IMR-90 (cell line): ENCODE measurements at regions not wholly inside any gene's neighbourhood (a gene's known extent, or its start where the extent isn't known, plus 50 kb on each side); places are given as distances from the start of the nearest gene placed in this dataset.

ENCODE experiments used
- ATAC-seq: fragments of 200-7000 bp; cut with Tn5 transposase; 2 replicates; pipeline ENCODE4 v1.9.1; 2020; ENCODE audit warnings: low read depth, mild to moderate bottlenecking, moderate library complexity
- BruUV-seq: library from RNA; stranded (reverse); fragments of 400-500 nt; replicated peaks from 2 replicates; lab custom pipeline; 2021; lab: Mats Ljungman, UMichigan
- CTCF ChIA-PET: fragments of 300-600 bp; formaldehyde crosslinking; extraction: SDS; loops from one replicate; lab custom pipeline; 2021; ENCODE audit warnings: antibody characterized with exemption; lab: Yijun Ruan, JAX
- POLR2A ChIA-PET: fragments of 300-600 bp; sonication (Branson Sonifier 250); formaldehyde crosslinking; loops from one replicate; lab custom pipeline; 2022; ENCODE audit warnings: antibody characterized with exemption; ENCODE audit not compliant: unreplicated experiment; lab: Charles Lee
- DNase-seq: peaks from one replicate; pipeline ENCODE4 v3.0.0; 2013
- H2AFZ ChIP-seq: replicated peaks from 2 replicates; pipeline ENCODE3; 2013; ENCODE audit warnings: low read length, mild to moderate bottlenecking; ENCODE audit not compliant: poor library complexity
- H2AK5ac ChIP-seq: 2 replicates; pipeline ENCODE4 v1.6.1; 2013; ENCODE audit warnings: low read depth, low read length, inconsistent platforms
- H2AK9ac ChIP-seq: replicated peaks from 2 replicates; pipeline ENCODE3; 2013; ENCODE audit warnings: mild to moderate bottlenecking, low read depth, low read length, moderate library complexity; ENCODE audit not compliant: poor library complexity
- H2BK120ac ChIP-seq: 2 replicates; pipeline ENCODE4 v1.6.1; 2013; ENCODE audit warnings: low read depth, low read length, inconsistent platforms
- H2BK15ac ChIP-seq: 3 replicates; pipeline ENCODE4 v1.6.1; 2013; ENCODE audit warnings: low read depth, low read length, inconsistent platforms
- H2BK20ac ChIP-seq: 2 replicates; pipeline ENCODE4 v1.6.1; 2013; ENCODE audit warnings: low read depth, mild to moderate bottlenecking, inconsistent platforms, low read length, moderate library complexity
- H2BK5ac ChIP-seq: 2 replicates; pipeline ENCODE4 v1.6.1; 2013; ENCODE audit warnings: mild to moderate bottlenecking, low read depth, low read length, inconsistent platforms; ENCODE audit not compliant: poor library complexity, severe bottlenecking
- H3K14ac ChIP-seq: replicated peaks from 2 replicates; pipeline ENCODE4 v1.6.1; 2013; ENCODE audit warnings: low read depth, low read length, inconsistent platforms
- H3K18ac ChIP-seq: 2 replicates; pipeline ENCODE4 v1.6.1; 2013; ENCODE audit warnings: low read depth, low read length, control low read depth
- H3K23ac ChIP-seq: 2 replicates; pipeline ENCODE4 v1.6.1; 2013; ENCODE audit warnings: low read depth, low read length, inconsistent platforms
- H3K27ac ChIP-seq: 2 replicates; pipeline ENCODE4 v1.5.1; 2013; ENCODE audit warnings: mild to moderate bottlenecking, control low read depth, low read length; ENCODE audit not compliant: insufficient read depth
- H3K27me3 ChIP-seq: 2 replicates; pipeline ENCODE4 v1.6.1; 2013; ENCODE audit warnings: low read length; ENCODE audit not compliant: control insufficient read depth, insufficient read depth
- H3K36me3 ChIP-seq: 2 replicates; pipeline ENCODE4 v1.6.1; 2013; ENCODE audit warnings: low read length, mixed read lengths; ENCODE audit not compliant: control insufficient read depth, insufficient read depth
- H3K4ac ChIP-seq: 2 replicates; pipeline ENCODE4 v1.6.1; 2013; ENCODE audit warnings: low read depth, low read length, inconsistent platforms
- H3K4me1 ChIP-seq: 2 replicates; pipeline ENCODE4 v1.6.1; 2013; ENCODE audit warnings: low read length, mixed read lengths; ENCODE audit not compliant: control insufficient read depth, insufficient read depth
- H3K4me2 ChIP-seq: 2 replicates; pipeline ENCODE4 v1.6.1; 2013; ENCODE audit warnings: low read depth, mild to moderate bottlenecking, control low read depth, low read length, moderate library complexity
- H3K4me3 ChIP-seq: 2 replicates; pipeline ENCODE4 v1.5.1; 2013; ENCODE audit warnings: low read depth, mild to moderate bottlenecking, control low read depth, low read length, moderate library complexity; ENCODE audit not compliant: insufficient read depth
- H3K56ac ChIP-seq: 2 replicates; pipeline ENCODE4 v1.6.1; 2013; ENCODE audit warnings: low read length, inconsistent platforms; ENCODE audit not compliant: insufficient read depth; ENCODE audit errors: extremely low read depth
- H3K79me1 ChIP-seq, 2 experiments: 2 replicates each; pipeline ENCODE4 v1.6.1; 2013; ENCODE audit warnings: low read length in 2 of 2, inconsistent platforms in 1 of 2, low read depth in 1 of 2
- H3K9ac ChIP-seq: 2 replicates; pipeline ENCODE4 v1.6.1; 2013; ENCODE audit warnings: low read depth, low read length, control low read depth
- H3K9me1 ChIP-seq: 2 replicates; pipeline ENCODE4 v1.6.1; 2013; ENCODE audit warnings: low read length, inconsistent platforms; ENCODE audit not compliant: insufficient read depth
- H3K9me3 ChIP-seq: 2 replicates; pipeline ENCODE4 v1.6.1; 2013; ENCODE audit warnings: low read length; ENCODE audit not compliant: control insufficient read depth, insufficient read depth
- H4K20me1 ChIP-seq: 2 replicates; pipeline ENCODE4 v1.6.1; 2013; ENCODE audit warnings: low read length, inconsistent platforms; ENCODE audit not compliant: insufficient read depth
- H4K5ac ChIP-seq: 2 replicates; pipeline ENCODE4 v1.6.1; 2013; ENCODE audit warnings: mild to moderate bottlenecking, low read depth, low read length, control low read depth
- H4K8ac ChIP-seq, 2 experiments: 2 replicates each; pipeline ENCODE4 v1.6.1; 2013; ENCODE audit warnings: low read depth in 2 of 2, low read length in 2 of 2, control low read depth in 1 of 2, inconsistent platforms in 1 of 2
- H4K91ac ChIP-seq: 2 replicates; pipeline ENCODE4 v1.6.1; 2013; ENCODE audit warnings: low read depth, low read length, inconsistent platforms; ENCODE audit not compliant: insufficient read depth
- BHLHE40 ChIP-seq: fragments of 150-350 bp; IDR thresholded peaks from 2 replicates; pipeline ENCODE4 v1.6.1; 2016; ENCODE audit warnings: mild to moderate bottlenecking, low read depth, low read length
- CEBPB ChIP-seq: IDR thresholded peaks from 2 replicates; pipeline ENCODE4 v1.6.1; 2012; ENCODE audit warnings: low read depth, low read length, improper control_type of control experiment
- CHD1 ChIP-seq: IDR thresholded peaks from 2 replicates; pipeline ENCODE4 v1.6.1; 2012; ENCODE audit warnings: low read depth, low read length, improper control_type of control experiment
- CTCF ChIP-seq: conservative IDR thresholded peaks from 2 replicates; pipeline ENCODE4 v1.5.1; 2012; ENCODE audit warnings: mild to moderate bottlenecking, low read depth, low read length, improper control_type of control experiment
- ELK1 ChIP-seq: fragments of 150-350 bp; IDR thresholded peaks from 2 replicates; pipeline ENCODE4 v1.6.1; 2016; ENCODE audit warnings: low read depth, mild to moderate bottlenecking, low read length, moderate library complexity, borderline replicate concordance
- FOS ChIP-seq: fragments of 150-350 bp; IDR thresholded peaks from 2 replicates; pipeline ENCODE4 v1.6.1; 2016; ENCODE audit warnings: low read depth, low read length
- MAFK ChIP-seq: IDR thresholded peaks from 2 replicates; pipeline ENCODE4 v1.6.1; 2012; ENCODE audit warnings: low read depth, low read length, improper control_type of control experiment
- MAZ ChIP-seq: IDR thresholded peaks from 2 replicates; pipeline ENCODE4 v1.6.1; 2012; ENCODE audit warnings: low read depth, mild to moderate bottlenecking, low read length, improper control_type of control experiment, moderate library complexity, borderline replicate concordance
- MXI1 ChIP-seq: IDR thresholded peaks from 2 replicates; pipeline ENCODE4 v1.6.1; 2012; ENCODE audit warnings: low read depth, mild to moderate bottlenecking, low read length, moderate library complexity, borderline replicate concordance
- NFE2L2 ChIP-seq: fragments of 150-350 bp; IDR thresholded peaks from 2 replicates; pipeline ENCODE4 v1.6.1; 2016; ENCODE audit warnings: low read depth, mild to moderate bottlenecking, low read length
- POLR2A ChIP-seq: IDR thresholded peaks from 2 replicates; pipeline ENCODE4 v1.6.1; 2012; ENCODE audit warnings: mild to moderate bottlenecking, low read depth, low read length
- RAD21 ChIP-seq: IDR thresholded peaks from 2 replicates; pipeline ENCODE4 v1.6.1; 2012; ENCODE audit warnings: low read length, improper control_type of control experiment
- RCOR1 ChIP-seq: IDR thresholded peaks from 2 replicates; pipeline ENCODE4 v1.6.1; 2012; ENCODE audit warnings: mild to moderate bottlenecking, low read length, improper control_type of control experiment; ENCODE audit not compliant: insufficient replicate concordance
- RFX5 ChIP-seq: IDR thresholded peaks from 2 replicates; pipeline ENCODE4 v1.8.0; 2012; ENCODE audit warnings: low read depth, mild to moderate bottlenecking, low read length, moderate library complexity
- SMC3 ChIP-seq: fragments of 150-350 bp; IDR thresholded peaks from 2 replicates; pipeline ENCODE4 v1.6.1; 2016; ENCODE audit warnings: low read depth, mild to moderate bottlenecking, antibody characterized with exemption, low read length, moderate library complexity
- USF2 ChIP-seq: fragments of 150-350 bp; IDR thresholded peaks from 2 replicates; pipeline ENCODE4 v1.6.1; 2017; ENCODE audit warnings: mild to moderate bottlenecking, antibody characterized with exemption, low read length, low read depth
- WGBS, 2 experiments: methylation state at CpG; one replicate each; pipeline versions ENCODE4 v1.1.5 to v1.1.7; 2013; ENCODE audit warnings: missing lambda C conversion rate in 2 of 2; ENCODE audit not compliant: insufficient read length in 1 of 2; ENCODE audit errors: extremely low coverage in 2 of 2; 5-methylcytosine and 5-hydroxymethylcytosine counted together
- dilution Hi-C: fragments of 300-500 bp; cut with HindIII; formaldehyde crosslinking; loops from one replicate; pipeline ENCODE4 v1.14.3; 2018; ENCODE audit warnings: low sequenced_read_pairs; ENCODE audit not compliant: unreplicated experiment
- in situ Hi-C: fragments of 300-500 bp; cut with MboI; formaldehyde crosslinking; loops from 3 replicates; pipeline ENCODE4 v1.14.3; 2019; ENCODE audit warnings: low sequenced_read_pairs, inconsistent platforms, mixed read lengths
- intact Hi-C: fragments of 100-400 bp; cut with micrococcal nuclease; formaldehyde crosslinking; loops from 2 replicates; pipeline ENCODE4 v1.10.0; 2022

GRCh38 chr11:116649268-116649667 lies 123.5 kb downstream of the BUD13 start:
- H2BK20ac ChIP-seq: no peak overlapping the region
- no peak overlapping the region for H3K4me2 ChIP-seq
- no peaks in the 10 kb centered on the region for H4K20me1 ChIP-seq
- no peaks in the 10 kb centered on the region for H3K9me1 ChIP-seq
- no peak overlapping the region for H3K56ac ChIP-seq
- H3K4ac ChIP-seq: no peak overlapping the region
- no peak overlapping the region for H3K27ac ChIP-seq
- H4K8ac ChIP-seq: no peak overlapping the region
- H2AK5ac ChIP-seq: no peak overlapping the region
- DNase-seq (no peak), ATAC-seq (no peak)
- H3K18ac ChIP-seq: no peak overlapping the region
- dilution Hi-C loops (no loop called here), in situ Hi-C loops (no loop called here), intact Hi-C loops (no loop called here)
- no peak overlapping the region for H3K9ac ChIP-seq
- H3K36me3 ChIP-seq: no peaks in the 10 kb centered on the region
- H4K5ac ChIP-seq: no peak overlapping the region
- TF ChIP-seq ELK1 (no peak), BHLHE40 (no peak), USF2 (no peak), POLR2A (no peak), FOS (no peak), MAZ (no peak), CHD1 (no peak), MXI1 (no peak), CEBPB (no peak), CTCF (no peak), RFX5 (no peak), RCOR1 (no peak), MAFK (no peak), SMC3 (no peak), NFE2L2 (no peak), RAD21 (no peak)
- no TSS peak for BruUV-seq
- no peak overlapping the region for H2BK120ac ChIP-seq
- no peaks in the 10 kb centered on the region; the same call in 1 of the 2 replicates for H3K9me3 ChIP-seq
- H2BK15ac ChIP-seq: no peak overlapping the region
- no peak overlapping the region for H3K4me3 ChIP-seq
- no peak overlapping the region for H3K14ac ChIP-seq
- no CpG with 5 or more reads among the region's 4 CpGs for WGBS, 2 experiments
- H3K23ac ChIP-seq: no peak overlapping the region
- CTCF ChIA-PET: no interaction called here
- H2BK5ac ChIP-seq: no peak overlapping the region
- no peak overlapping the region for H2AFZ ChIP-seq
- H4K91ac ChIP-seq: no peak overlapping the region
- POLR2A ChIA-PET: no interaction called here
- H3K79me1 ChIP-seq: no peaks in the 10 kb centered on the region
- no peaks in the 10 kb centered on the region for H3K4me1 ChIP-seq
- H3K27me3 ChIP-seq: peaks cover 4% of the 10 kb centered on the region
- H2AK9ac ChIP-seq: no peak overlapping the region
